A549 (cell line): ENCODE measurements at regions not wholly inside any gene's neighbourhood (a gene's known extent, or its start where the extent isn't known, plus 50 kb on each side); places are given as distances from the start of the nearest gene placed in this dataset.

Experiments used
- CEBPB ChIP-seq, 2 experiments: fragments of >200 bp in 1 of 2; sonication (Bioruptor Twin) in 1 of 2; formaldehyde crosslinking in 1 of 2; IDR thresholded peaks; 2 replicates each; pipeline ENCODE4 v1.6.1; 2012 to 2016
- EP300 ChIP-seq, 2 experiments: fragments of >200 bp; sonication (Bioruptor Twin); formaldehyde crosslinking; IDR thresholded peaks; 2 replicates in 1 of 2; 3 replicates in 1 of 2; pipeline ENCODE4 v1.6.1; 2016 to 2017
- ESRRA ChIP-seq: fragments of 150-350 bp; IDR thresholded peaks from 2 replicates; pipeline ENCODE4 v1.6.1; 2014; ENCODE audit warnings: mild to moderate bottlenecking, low read length, borderline replicate concordance
- FOSB ChIP-seq: fragments of 250-450 bp; sonication (Bioruptor Pico); IDR thresholded peaks from 2 replicates; pipeline ENCODE4 v1.5.0; 2020; ENCODE audit warnings: mild to moderate bottlenecking, moderate library complexity
- POLR2A ChIP-seq: IDR thresholded peaks from 2 replicates; pipeline ENCODE4 v1.6.1; 2012; ENCODE audit warnings: mild to moderate bottlenecking, low read length
- RNF2 ChIP-seq: fragments of 200-600 bp; sonication (generic); IDR thresholded peaks from 2 replicates; pipeline ENCODE4 v1.6.1; 2016; ENCODE audit warnings: low read depth, mild to moderate bottlenecking, antibody characterized with exemption, moderate library complexity, borderline replicate concordance
- TF ChIP-seq, protein P1 (sequence below): fragments of >200 bp; sonication (Bioruptor Twin); formaldehyde crosslinking; IDR thresholded peaks from 3 replicates; pipeline ENCODE4 v1.5.1; 2016
- TF ChIP-seq, protein P2 (sequence below): IDR thresholded peaks from 2 replicates; pipeline ENCODE4 v1.6.1; 2012

DNA sequence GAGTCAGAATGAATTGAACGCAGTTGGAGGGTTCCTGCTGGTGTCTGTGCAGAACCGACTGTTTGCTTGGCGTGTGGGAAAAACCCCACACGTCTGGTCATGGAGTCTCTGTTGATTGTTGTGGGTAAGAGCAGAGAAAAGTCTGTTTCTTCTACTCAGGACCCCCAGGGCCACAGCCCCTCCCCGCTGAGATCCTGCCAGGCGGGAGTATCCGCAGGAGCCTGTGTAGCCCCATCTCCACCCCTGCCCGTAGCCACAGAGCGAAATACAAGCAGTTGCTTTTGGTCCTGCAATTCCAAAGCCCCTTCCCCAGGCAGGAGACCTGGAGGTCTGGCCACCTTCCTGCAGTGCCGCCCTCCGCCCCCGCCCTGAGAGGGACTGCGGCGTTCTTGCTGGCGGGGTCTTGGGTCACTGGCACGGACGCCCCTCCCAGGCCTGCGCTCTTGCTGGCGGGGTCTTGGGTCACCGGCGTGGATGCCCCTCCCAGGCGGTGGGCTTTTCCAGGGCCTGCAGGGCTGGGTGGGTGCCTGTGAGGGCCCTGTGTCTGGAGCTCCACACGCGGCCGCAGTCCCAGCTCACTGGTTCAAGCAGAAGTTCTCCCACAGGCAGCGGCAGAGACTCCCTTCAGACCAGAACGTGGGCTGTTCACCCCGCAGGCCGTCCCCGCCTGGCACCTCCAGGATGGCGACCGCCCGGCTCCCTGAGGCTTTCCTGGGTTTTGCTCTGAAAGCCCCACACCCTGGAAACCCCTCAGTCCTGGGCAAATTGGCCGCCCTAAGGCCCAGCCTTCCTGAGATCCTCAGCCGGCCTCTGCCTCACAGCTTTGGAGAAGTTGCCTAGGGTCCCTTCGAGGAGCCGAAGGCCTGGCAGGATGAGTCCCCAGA lies 76.0 kb upstream of the CTDP1 start:
- TF ChIP-seq, protein P1, sequence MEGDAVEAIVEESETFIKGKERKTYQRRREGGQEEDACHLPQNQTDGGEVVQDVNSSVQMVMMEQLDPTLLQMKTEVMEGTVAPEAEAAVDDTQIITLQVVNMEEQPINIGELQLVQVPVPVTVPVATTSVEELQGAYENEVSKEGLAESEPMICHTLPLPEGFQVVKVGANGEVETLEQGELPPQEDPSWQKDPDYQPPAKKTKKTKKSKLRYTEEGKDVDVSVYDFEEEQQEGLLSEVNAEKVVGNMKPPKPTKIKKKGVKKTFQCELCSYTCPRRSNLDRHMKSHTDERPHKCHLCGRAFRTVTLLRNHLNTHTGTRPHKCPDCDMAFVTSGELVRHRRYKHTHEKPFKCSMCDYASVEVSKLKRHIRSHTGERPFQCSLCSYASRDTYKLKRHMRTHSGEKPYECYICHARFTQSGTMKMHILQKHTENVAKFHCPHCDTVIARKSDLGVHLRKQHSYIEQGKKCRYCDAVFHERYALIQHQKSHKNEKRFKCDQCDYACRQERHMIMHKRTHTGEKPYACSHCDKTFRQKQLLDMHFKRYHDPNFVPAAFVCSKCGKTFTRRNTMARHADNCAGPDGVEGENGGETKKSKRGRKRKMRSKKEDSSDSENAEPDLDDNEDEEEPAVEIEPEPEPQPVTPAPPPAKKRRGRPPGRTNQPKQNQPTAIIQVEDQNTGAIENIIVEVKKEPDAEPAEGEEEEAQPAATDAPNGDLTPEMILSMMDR, result no peak
- TF ChIP-seq, protein P2, sequence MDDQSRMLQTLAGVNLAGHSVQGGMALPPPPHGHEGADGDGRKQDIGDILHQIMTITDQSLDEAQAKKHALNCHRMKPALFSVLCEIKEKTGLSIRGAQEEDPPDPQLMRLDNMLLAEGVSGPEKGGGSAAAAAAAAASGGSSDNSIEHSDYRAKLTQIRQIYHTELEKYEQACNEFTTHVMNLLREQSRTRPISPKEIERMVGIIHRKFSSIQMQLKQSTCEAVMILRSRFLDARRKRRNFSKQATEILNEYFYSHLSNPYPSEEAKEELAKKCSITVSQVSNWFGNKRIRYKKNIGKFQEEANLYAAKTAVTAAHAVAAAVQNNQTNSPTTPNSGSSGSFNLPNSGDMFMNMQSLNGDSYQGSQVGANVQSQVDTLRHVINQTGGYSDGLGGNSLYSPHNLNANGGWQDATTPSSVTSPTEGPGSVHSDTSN, result no peak
- TF ChIP-seq EP300 (IDR thresholded peaks at IDR 0.05), result no peak
- no peak for TF ChIP-seq ESRRA
- TF ChIP-seq POLR2A, result no peak
- TF ChIP-seq RNF2, result no peak
- TF ChIP-seq CEBPB (IDR thresholded peaks at IDR 0.05), result no peak
- TF ChIP-seq FOSB (CRISPR knock-in tag), result no peak
